Endothelial cell of umbilical vein (primary cell): ENCODE measurements at regions not wholly inside any gene's neighbourhood (a gene's known extent, or its start where the extent isn't known, plus 50 kb on each side); places are given as distances from the start of the nearest gene placed in this dataset.

ENCODE experiments used
- BruUV-seq: library from RNA; stranded (reverse); fragments of 400-500 nt; replicated peaks from 2 replicates; lab custom pipeline; 2021; lab: Mats Ljungman, UMichigan
- CTCF ChIA-PET: fragments of 300-600, 350-600 bp; sonication (Branson Sonifier 250); formaldehyde crosslinking; loops from one replicate; lab custom pipeline; 2021; ENCODE audit warnings: antibody characterized with exemption, inconsistent platforms; lab: Charles Lee
- POLR2A ChIA-PET: fragments of 300-600, 350-600 bp; sonication (Branson Sonifier 250); formaldehyde crosslinking; loops from one replicate; lab custom pipeline; 2021; ENCODE audit warnings: antibody characterized with exemption, inconsistent platforms; lab: Charles Lee
- DNase-seq: peaks from one replicate; pipeline ENCODE4 v3.0.0-alpha.2; 2011; ENCODE audit warnings: low read depth, low spot score
- FAIRE-seq: peaks from 2 replicates; lab custom pipeline; 2011; peaks lifted over from hg19 to GRCh38; lab: Jason Lieb, UNC
- H2AFZ ChIP-seq: 2 replicates; pipeline ENCODE4 v1.6.0; 2012; ENCODE audit warnings: low read depth, low read length, control low read depth, inconsistent platforms
- H3K27ac ChIP-seq: 2 replicates; pipeline ENCODE4 v1.5.1; 2011; ENCODE audit warnings: low read depth, mild to moderate bottlenecking, control low read depth, low read length, moderate library complexity; ENCODE audit not compliant: insufficient read depth
- H3K27me3 ChIP-seq, 2 experiments: 2 replicates each; pipeline versions ENCODE4 v1.6.0 to v1.6.1; 2011; ENCODE audit warnings: low read length in 2 of 2, mixed read lengths in 1 of 2; ENCODE audit not compliant: control insufficient read depth in 2 of 2, insufficient read depth in 2 of 2
- H3K36me3 ChIP-seq, 2 experiments: 2 replicates in 1 of 2; 3 replicates in 1 of 2; pipeline ENCODE4 v1.5.1; 2011; ENCODE audit warnings: low read length in 2 of 2, mild to moderate bottlenecking in 1 of 2, moderate library complexity in 1 of 2; ENCODE audit not compliant: control insufficient read depth in 2 of 2, insufficient read depth in 2 of 2; ENCODE audit errors: extremely low read depth in 1 of 2
- H3K4me1 ChIP-seq: 3 replicates; pipeline ENCODE4 v1.5.1; 2011; ENCODE audit warnings: mild to moderate bottlenecking, low read length; ENCODE audit not compliant: control insufficient read depth, insufficient read depth; ENCODE audit errors: extremely low read depth
- H3K4me2 ChIP-seq: 2 replicates; pipeline ENCODE4 v1.6.1; 2011; ENCODE audit warnings: low read length, control low read depth, mixed read lengths; ENCODE audit not compliant: insufficient read depth
- H3K4me3 ChIP-seq, 3 experiments: fragments of 200-600 bp in 1 of 3; sonication (generic), shearing (Covaris generic) in 1 of 3; replicated peaks in 1 of 3; 2 replicates each; pipeline ENCODE4 v1.5.1; 2011 to 2016; ENCODE audit warnings: control low read depth in 3 of 3, low read length in 3 of 3, mild to moderate bottlenecking in 2 of 3, inconsistent platforms in 1 of 3, low read depth in 1 of 3, moderate library complexity in 1 of 3; ENCODE audit not compliant: insufficient read depth in 1 of 3
- H3K79me2 ChIP-seq: 2 replicates; pipeline ENCODE4 v1.6.0; 2012; ENCODE audit warnings: low read length, inconsistent platforms; ENCODE audit not compliant: control insufficient read depth, insufficient read depth
- H3K9ac ChIP-seq: replicated peaks from 2 replicates; pipeline ENCODE3; 2011; ENCODE audit warnings: low read length, control low read depth; ENCODE audit not compliant: insufficient read depth; ENCODE audit errors: extremely low read depth
- H3K9me1 ChIP-seq: replicated peaks from 3 replicates; pipeline ENCODE4 v1.6.0; 2011; ENCODE audit warnings: mild to moderate bottlenecking, low read length; ENCODE audit not compliant: control insufficient read depth, insufficient read depth; ENCODE audit errors: extremely low read depth
- H3K9me3 ChIP-seq: replicated peaks from 2 replicates; pipeline ENCODE4 v1.5.1; 2012; ENCODE audit warnings: low read length, inconsistent platforms; ENCODE audit not compliant: control insufficient read depth, insufficient read depth
- H4K20me1 ChIP-seq: replicated peaks from 2 replicates; pipeline ENCODE3; 2011; ENCODE audit warnings: mild to moderate bottlenecking, low read length; ENCODE audit not compliant: control insufficient read depth, insufficient read depth; ENCODE audit errors: extremely low read depth
- CTCF ChIP-seq, 2 donors: IDR thresholded peaks; 1 replicate in 1 of 2; 2 replicates in 1 of 2; pipeline ENCODE4 v1.5.1; 2011; ENCODE audit warnings: low read length in 2 of 2, mild to moderate bottlenecking in 2 of 2, moderate library complexity in 2 of 2, control low read depth in 1 of 2, inconsistent platforms in 1 of 2, low read depth in 1 of 2; ENCODE audit not compliant: insufficient read depth in 1 of 2; ENCODE audit errors: extremely low read depth in 1 of 2
- EZH2 ChIP-seq: IDR thresholded peaks from 2 replicates; pipeline ENCODE4 v1.6.1; 2012; ENCODE audit warnings: borderline replicate concordance, low read depth, mild to moderate bottlenecking, moderate library complexity, low read length, inconsistent platforms; ENCODE audit not compliant: severe bottlenecking
- FOS ChIP-seq: IDR thresholded peaks from 2 replicates; pipeline ENCODE4 v1.6.1; 2011; ENCODE audit warnings: mild to moderate bottlenecking, low read length, moderate library complexity, borderline replicate concordance; ENCODE audit not compliant: insufficient read depth
- JUN ChIP-seq: IDR thresholded peaks from 2 replicates; pipeline ENCODE4 v1.6.1; 2011; ENCODE audit warnings: borderline replicate concordance, low read depth; ENCODE audit not compliant: insufficient read length, insufficient read depth
- POLR2A ChIP-seq: IDR thresholded peaks from 2 replicates; pipeline ENCODE4 v1.6.1; 2012; ENCODE audit warnings: low read depth, mild to moderate bottlenecking, control low read depth, low read length
- POLR2AphosphoS5 ChIP-seq: IDR thresholded peaks from 2 replicates; pipeline ENCODE4 v1.6.1; 2012; ENCODE audit warnings: low read depth, mild to moderate bottlenecking, control low read depth, low read length, moderate library complexity; ENCODE audit not compliant: insufficient read depth
- dilution Hi-C: fragments of 300-500 bp; cut with MboI; formaldehyde crosslinking; loops from one replicate; pipeline ENCODE4 v1.15.0; 2019; ENCODE audit warnings: low sequenced_read_pairs; ENCODE audit not compliant: extremely low pct_ligation_motif_present
- intact Hi-C: fragments of 100-400 bp; cut with micrococcal nuclease; formaldehyde crosslinking; loops from one replicate; pipeline ENCODE4 v1.10.0; 2022

- dilution Hi-C loops = no loop called here
- POLR2A ChIA-PET = no interaction called here
- H3K36me3 ChIP-seq = no peaks in the 10 kb centered on the region
Measured at GRCh38 chr3:40990062-40990456, 209.2 kb upstream of the CTNNB1 start.

More at GRCh38 chr3:40990062-40990456, 209.2 kb upstream of the CTNNB1 start:
- H3K27ac ChIP-seq = no peak overlapping the region
- H2AFZ ChIP-seq = no peak overlapping the region
- H4K20me1 ChIP-seq = no peaks in the 10 kb centered on the region
- no peaks in the 10 kb centered on the region for H3K9me3 ChIP-seq
- no peak overlapping the region for H3K4me3 ChIP-seq
- CTCF ChIA-PET = no interaction called here
- H3K4me2 ChIP-seq = no peak overlapping the region
- intact Hi-C loops = no loop called here
- FAIRE-seq (no peak), DNase-seq (no peak)
- no TSS peak for BruUV-seq
- TF ChIP-seq JUN (no peak), POLR2AphosphoS5 (no peak), EZH2 (no peak), POLR2A (no peak), CTCF (IDR thresholded peaks at IDR 0.05; ENCODE audit: extremely low read depth in 1 of 2, insufficient read depth in 1 of 2, low read depth in 1 of 2, low read length in 2 of 2) (no peak), FOS (no peak)
- H3K9ac ChIP-seq = no peak overlapping the region
- H3K4me1 ChIP-seq = no peaks in the 10 kb centered on the region
- H3K9me1 ChIP-seq = no peaks in the 10 kb centered on the region
- H3K27me3 ChIP-seq = no peaks in the 10 kb centered on the region
- H3K79me2 ChIP-seq = no peaks in the 10 kb centered on the region
